HG03342 (cell line): ENCODE measurements at regions not wholly inside any gene's neighbourhood (a gene's known extent, or its start where the extent isn't known, plus 50 kb on each side); places are given as distances from the start of the nearest gene placed in this dataset.

Experiments used
- ATAC-seq: cut with Tn5 transposase; IDR thresholded peaks from one replicate; pipeline ENCODE4 v1.9.1; 2021; ENCODE audit warnings: mild to moderate bottlenecking, moderate library complexity; ENCODE audit not compliant: unreplicated experiment

GRCh38 chr16:80023865-80024264, 423.3 kb upstream of the MAF start:
- ATAC-seq, result no peak

DNA sequence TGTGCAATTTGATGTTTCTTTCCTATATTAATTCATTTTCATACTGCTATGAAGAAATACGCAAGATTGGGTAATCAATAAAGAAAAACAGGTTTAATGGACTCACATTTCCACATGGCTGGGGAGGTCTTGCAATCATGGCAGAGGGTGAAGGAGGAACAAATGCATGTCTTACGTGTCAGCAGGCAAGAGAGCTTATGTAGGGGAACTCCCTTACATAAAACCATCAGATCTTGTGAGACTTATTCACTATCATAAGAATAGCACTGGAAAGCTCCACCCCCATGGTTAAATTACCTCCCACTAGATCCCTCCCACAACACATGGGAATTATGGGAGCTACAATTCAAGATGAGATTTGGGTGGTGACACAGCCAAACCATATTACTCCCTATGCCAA, 418.9 kb upstream of the MAF start:
- ATAC-seq, result no peak

- ATAC-seq, result no peak
Observed at GRCh38 chr16:80018466-80018865, 417.9 kb upstream of the MAF start.

DNA sequence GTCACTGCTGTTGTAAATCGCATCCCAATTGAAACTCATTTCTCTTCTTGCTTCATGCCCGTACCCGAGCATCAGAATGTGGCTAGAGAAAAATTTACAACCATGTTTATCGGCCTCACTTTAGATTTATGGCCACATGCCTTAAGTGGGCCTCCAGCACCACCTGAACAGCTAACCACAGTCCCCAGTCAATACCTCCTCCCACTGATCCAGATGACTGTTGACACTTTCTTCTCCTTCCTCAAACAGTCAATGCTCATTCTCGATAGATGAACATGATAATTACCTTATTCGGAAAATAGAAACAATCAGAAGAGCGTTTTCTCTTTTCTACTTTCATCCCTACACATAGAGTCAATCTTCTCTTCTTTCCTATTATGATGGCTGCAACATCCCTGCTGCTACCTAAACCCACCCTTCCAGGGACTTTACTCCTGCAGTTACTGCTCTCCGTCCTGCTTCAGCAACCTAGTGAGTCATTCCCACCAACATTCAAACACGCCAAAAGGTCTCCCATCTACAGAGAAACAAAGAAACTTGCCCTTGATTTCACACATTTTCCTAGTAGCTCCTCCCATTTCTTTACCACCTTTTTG, 416.3 kb upstream of the MAF start:
- no peak for ATAC-seq

GRCh38 chr16:80015566-80015965, 415.0 kb upstream of the MAF start:
- ATAC-seq, result no peak

DNA sequence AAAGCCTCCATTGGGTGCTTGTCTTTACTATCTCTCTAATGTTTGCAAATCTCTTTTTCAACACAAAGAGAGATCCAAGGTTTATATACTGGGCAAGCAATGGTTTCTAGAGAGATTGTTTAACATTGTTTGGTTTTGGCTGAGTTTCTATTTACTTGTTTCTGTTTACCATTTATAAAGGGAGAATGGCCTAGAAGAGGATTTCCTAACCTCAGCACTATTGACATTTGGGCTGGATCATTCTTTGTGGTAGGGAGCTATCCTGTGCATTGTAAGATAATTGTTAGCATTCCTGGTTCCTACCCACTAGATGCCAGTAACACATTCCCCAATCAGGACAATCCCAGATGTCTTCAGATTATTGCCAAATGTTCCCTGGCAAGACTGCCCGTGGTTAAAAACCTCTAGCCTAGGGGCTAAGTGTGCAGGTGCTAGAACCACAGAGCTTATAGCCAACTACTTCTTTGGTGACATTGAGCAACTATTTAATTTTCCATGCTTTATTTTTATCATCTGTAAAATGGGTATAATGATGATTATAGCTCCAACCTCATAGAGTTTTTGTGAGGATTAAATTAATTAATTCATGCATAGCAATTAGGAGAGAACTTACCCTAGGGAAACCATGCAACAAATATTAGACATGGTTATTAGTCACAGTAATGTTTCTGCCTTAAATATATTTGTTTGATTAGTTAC, 413.9 kb upstream of the MAF start:
- ATAC-seq, result no peak

DNA sequence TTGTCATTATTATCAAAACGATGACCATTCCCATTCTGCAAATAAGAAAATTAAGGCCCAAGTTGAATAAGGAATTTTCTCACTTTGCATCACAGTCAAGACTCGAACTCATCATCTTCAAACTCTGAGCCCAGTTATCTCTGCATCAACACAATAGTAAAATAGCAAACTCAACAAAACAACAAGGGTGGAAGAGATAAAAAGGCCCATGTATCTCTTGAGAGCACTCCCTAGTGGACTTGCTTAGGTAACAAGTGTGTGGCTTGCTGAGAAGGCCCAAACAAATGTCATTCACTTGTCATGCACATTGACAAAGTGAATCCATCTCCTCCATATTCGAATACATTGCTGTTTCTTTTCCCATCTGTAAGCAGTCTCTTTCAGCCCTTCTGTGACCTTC, 412.0 kb upstream of the MAF start:
- no peak for ATAC-seq

- ATAC-seq, result no peak
Observed at GRCh38 chr16:80009971-80010659, 409.6 kb upstream of the MAF start.

DNA sequence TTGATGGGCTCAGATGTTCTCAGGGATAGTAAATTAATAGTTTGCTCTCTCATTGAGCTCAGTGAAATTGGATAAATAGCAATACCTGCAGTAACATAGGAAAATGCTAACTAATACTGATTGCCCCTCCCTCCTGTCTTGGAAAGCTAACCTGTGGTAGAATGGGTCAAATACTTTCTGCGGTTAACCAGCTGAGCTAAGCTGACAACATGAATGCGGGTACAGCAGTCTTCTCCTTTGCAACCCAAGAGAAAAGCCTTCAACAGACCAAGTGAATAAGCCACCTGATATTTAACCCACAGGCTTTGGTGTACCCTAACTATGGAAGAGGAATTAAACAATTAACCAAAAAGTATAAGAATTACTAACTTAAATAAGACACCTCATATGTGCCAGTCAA, 408.3 kb upstream of the MAF start:
- no peak for ATAC-seq

- no peak for ATAC-seq
Observed at GRCh38 chr16:80007231-80007630, 406.7 kb upstream of the MAF start.

DNA sequence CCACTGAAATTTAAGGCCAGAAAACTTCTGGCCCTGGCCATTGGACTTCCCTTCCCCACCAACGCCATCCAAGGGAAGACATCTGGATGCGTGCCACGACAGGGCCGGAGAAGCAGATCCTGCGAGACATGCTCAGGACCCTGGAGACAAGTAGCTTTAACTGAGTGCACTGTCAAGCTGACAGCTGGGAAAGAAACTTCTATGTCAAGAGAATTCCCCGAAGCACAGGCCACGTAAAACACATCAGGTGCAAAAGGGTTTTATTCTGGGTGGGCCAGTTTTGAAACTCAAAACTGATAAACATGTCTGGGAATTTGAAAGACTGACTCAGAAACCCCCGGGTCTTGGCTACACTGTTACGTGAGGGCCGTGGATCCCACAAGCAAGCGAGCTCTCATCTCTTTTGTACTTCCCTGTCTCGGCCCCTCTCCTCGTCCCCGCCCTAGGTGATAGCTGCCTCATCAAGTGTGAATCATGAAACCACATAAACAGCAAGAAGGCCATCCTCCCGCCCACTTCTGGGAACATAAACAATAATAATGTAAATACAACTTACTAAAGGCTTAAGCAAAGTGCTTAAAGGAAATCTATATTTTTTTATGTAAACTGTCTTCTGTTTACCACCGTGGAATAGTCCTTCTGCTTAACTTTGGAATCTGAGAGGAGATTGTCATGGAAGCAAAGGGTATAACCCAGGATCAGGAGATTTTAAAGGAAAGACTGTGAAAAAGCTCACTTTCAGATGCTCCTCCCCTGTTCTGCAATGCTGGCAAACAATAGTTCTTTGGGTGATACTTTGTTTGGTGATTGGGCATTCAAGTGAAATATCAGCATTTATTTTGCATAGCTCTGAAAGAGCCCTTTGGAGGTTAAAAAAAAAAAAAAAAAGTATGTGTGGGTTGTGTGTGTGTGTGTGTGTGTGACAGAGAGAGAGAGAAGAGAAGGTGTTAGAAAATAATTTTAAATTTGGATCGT, 406.0 kb upstream of the MAF start:
- ATAC-seq, result no peak

DNA sequence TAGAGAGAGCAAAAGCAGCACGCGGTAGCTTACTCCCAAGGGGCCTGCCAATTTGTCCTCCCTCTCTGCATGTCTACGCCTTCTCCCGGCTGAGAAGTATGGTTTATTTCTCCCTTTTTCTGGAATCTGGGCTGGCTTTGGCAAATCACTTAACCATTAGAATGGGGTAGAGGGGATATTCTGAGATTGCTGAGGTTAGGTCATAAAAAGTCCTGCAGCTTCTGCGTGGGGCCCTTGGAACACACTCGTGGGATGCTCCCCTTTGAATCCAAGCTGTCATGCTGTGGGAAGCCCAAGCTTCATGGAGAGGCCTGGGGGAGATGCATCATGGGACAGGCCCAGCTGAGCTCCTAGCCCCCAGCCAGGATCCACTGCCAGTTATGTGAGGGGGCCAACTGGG, 403.6 kb upstream of the MAF start:
- ATAC-seq, result no peak

DNA sequence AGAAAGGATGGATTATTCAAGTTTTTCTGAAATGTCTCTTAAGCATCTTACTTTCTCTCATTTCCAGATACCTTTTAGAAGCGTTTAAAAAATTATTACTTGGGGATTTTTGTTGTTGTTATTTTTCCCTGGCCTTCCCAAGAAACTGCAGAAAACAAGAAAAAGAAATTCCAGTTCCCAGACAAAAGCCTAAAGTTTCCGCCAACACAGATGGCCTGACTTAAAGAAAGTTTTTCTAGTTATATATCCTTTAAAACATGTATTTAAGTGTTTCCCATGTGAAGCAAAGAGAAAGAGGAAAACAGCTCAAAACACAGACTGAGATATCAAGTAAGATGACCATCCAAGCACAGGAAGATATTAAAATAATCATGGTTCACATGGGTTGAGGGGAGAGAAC, 401.7 kb upstream of the MAF start:
- ATAC-seq, result no peak

DNA sequence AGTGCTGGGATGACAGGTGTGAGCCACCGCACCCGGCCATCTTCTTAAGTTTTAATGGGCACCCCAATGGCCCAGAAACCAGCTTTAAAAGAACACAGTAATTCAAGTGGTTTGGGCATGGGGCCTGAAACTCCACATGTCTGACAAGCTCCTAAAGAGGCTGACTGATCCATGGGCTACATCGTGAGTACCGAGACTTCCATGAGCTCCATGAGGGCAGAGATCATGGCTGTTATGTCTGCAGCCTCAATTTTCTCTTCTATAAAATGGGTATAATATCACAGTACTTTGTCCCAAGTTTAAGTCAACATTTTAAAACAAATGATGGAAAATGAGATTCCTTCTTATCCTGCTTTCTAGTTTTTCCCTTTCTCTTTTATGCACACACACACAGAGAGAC, 397.6 kb upstream of the MAF start:
- no peak for ATAC-seq

GRCh38 chr16:79997257-79997656, 396.7 kb upstream of the MAF start:
- ATAC-seq, result no peak

DNA sequence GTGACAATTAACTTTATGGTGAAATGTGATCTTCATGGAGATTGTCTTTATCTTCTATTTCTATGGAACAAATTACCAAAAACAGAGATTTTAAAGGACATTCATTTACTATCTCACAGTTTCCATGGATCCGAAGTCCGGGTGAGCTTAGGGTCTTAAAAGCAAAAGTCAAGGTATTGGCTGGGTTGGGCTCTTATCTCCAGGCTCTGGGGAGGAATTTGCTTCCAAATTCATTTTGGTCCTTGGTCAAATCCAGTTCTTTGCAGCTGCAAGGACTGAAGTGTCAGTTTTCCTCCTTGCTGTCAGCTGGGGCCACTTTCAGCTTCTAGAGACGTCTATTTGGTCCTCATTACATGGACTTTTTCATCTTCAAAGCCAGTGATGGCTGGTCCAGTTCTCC, 395.8 kb upstream of the MAF start:
- ATAC-seq, result no peak

DNA sequence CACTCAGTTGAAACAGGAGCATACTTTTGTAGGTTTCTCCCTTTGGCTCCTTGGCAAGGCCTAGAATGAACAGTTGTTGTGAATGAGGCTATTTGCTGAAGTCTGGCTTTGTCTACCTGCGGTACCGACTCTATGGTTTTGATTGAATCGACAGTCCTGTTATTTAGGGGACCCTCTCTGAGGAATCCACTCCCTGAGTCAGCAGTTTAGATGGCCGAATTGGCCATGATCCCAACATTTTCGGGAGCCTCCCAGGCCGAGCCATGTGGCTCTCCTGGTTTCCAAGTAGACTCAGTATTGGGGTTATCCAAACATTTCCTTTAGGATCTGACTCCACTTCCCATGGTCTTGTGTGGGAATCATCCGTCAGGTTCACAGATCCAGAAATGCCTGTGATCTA, 394.8 kb upstream of the MAF start:
- ATAC-seq, result no peak

- ATAC-seq, result no peak
Observed at GRCh38 chr16:79994418-79994817, 393.9 kb upstream of the MAF start.

- ATAC-seq, result no peak
Observed at GRCh38 chr16:79993629-79994209, 393.2 kb upstream of the MAF start.

DNA sequence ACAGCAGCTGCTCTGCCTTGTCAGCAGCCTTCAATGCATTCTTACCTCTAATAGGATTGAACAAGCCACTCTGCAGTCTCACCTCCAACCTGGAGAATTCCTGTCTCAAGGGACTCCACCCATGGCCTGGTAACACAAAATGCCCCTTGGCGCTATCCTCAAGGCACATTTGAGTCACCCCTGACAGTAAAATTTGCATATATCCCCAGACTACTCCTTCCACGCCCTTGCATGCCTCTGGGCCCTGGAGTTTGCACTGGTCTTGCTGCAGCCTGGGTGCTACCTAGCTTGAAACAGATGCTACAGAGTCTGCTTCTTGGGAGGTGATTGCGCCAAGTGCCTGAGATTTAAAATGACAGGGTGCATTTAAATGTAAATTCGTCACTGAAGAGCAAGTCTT, 391.4 kb upstream of the MAF start:
- no peak for ATAC-seq

DNA sequence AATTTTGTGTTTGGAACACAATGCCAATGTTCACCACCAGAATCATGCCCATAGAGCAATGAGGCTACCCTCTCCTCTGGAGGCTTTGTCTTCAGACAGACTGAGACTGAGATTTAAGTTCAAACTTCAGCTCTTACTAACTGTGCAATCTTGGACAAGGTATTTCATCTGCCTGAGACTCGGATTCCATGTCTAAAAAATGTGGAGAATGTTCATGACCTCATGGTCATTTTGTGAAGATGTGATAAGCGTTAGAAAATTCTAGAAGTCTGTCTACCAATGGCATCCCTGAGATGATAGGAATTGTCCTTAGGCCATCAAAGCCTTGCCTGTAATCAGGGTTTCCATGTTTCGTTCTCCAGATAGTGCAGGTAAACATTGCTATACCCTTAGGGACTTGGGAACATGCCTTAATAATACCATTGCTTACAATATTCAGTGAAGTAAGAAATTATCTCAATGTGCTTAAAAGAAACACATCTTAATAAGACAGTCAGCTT, 388.2 kb upstream of the MAF start:
- no peak for ATAC-seq
